NT2/D1 (cell line): ENCODE measurements at regions not wholly inside any gene's neighbourhood (a gene's known extent, or its start where the extent isn't known, plus 50 kb on each side); places are given as distances from the start of the nearest gene placed in this dataset.

Experiments
- SUZ12 ChIP-seq: IDR thresholded peaks from 2 replicates; pipeline ENCODE4 v1.6.1; 2011; ENCODE audit not compliant: insufficient read length, insufficient read depth; ENCODE audit errors: extremely low read depth
- YY1 ChIP-seq: IDR thresholded peaks from 2 replicates; pipeline ENCODE4 v1.6.1; 2011; ENCODE audit not compliant: insufficient read length, insufficient read depth
- ZNF274 ChIP-seq: IDR thresholded peaks from 2 replicates; pipeline ENCODE4 v1.6.1; 2011; ENCODE audit warnings: mild to moderate bottlenecking, low read depth, low read length

DNA sequence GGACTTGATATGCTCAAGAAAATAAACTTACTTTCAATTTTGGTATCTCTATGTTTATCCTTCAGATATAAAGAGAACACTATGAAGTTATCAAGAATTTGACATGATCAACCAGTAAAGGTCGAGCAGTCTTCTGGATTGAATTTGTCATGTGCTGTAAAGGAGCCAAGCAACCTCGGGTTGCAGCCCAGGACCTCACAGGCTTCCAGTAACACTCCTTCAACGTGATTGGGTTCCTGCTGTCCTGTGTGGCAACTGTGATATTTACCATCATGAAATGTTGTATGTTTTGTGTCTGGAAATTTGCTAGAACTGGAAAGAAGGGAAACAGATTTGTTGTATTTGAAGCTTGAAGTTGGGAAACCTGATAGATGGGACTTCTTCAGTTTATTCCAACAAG lies 52.0 kb upstream of the UGT2B7 start:
- TF ChIP-seq ZNF274: no peak
- no peak for TF ChIP-seq YY1
- TF ChIP-seq SUZ12: no peak
